ENCODE measurements at regions not wholly inside any gene's neighbourhood (a gene's known extent, or its start where the extent isn't known, plus 50 kb on each side); places are given as distances from the start of the nearest gene placed in this dataset.

GRCh38 chr1:238558156-238558555 lies 667.4 kb upstream of the ZP4 start:
- TF ChIP-seq CTCF (IDR thresholded peaks at IDR 0.05; ENCODE audit: low read depth, low read length), result no peak
- no peak overlapping the region for H3K4me3 ChIP-seq (ENCODE audit: low read depth, low read length)

- no peak overlapping the region for H3K4me3 ChIP-seq (ENCODE audit: low read depth, low read length)
- TF ChIP-seq CTCF (IDR thresholded peaks at IDR 0.05; ENCODE audit: low read depth, low read length), result no peak
Observed at GRCh38 chr1:238552271-238552670, 661.5 kb upstream of the ZP4 start.

GRCh38 chr1:238549137-238549536 lies 658.4 kb upstream of the ZP4 start:
- TF ChIP-seq CTCF (IDR thresholded peaks at IDR 0.05; ENCODE audit: low read depth, low read length), result no peak
- H3K4me3 ChIP-seq (ENCODE audit: low read depth, low read length), result no peak overlapping the region

GRCh38 chr1:238546118-238546517 lies 655.4 kb upstream of the ZP4 start:
- no peak for TF ChIP-seq CTCF (IDR thresholded peaks at IDR 0.05; ENCODE audit: low read depth, low read length)
- H3K4me3 ChIP-seq (ENCODE audit: low read depth, low read length), result no peak overlapping the region

GRCh38 chr1:238537641-238538040 lies 646.9 kb upstream of the ZP4 start:
- no peak overlapping the region for H3K4me3 ChIP-seq (ENCODE audit: low read depth, low read length)
- no peak for TF ChIP-seq CTCF (IDR thresholded peaks at IDR 0.05; ENCODE audit: low read depth, low read length)

- TF ChIP-seq CTCF (IDR thresholded peaks at IDR 0.05; ENCODE audit: low read depth, low read length), result no peak
Observed at GRCh38 chr1:238530209-238530851, 639.6 kb upstream of the ZP4 start.

GRCh38 chr1:238517711-238518110 lies 627.0 kb upstream of the ZP4 start:
- TF ChIP-seq CTCF (IDR thresholded peaks at IDR 0.05; ENCODE audit: low read depth, low read length), result no peak
- H3K4me3 ChIP-seq (ENCODE audit: low read depth, low read length), result no peak overlapping the region

More at GRCh38 chr1:238530209-238530851, 639.6 kb upstream of the ZP4 start:
- no peak overlapping the region for H3K4me3 ChIP-seq (ENCODE audit: low read depth, low read length)

Data from WI38 (cell line).